ENCODE measurements at regions not wholly inside any gene's neighbourhood (a gene's known extent, or its start where the extent isn't known, plus 50 kb on each side); places are given as distances from the start of the nearest gene placed in this dataset.

GRCh38 chr6:20271818-20272217 lies 59.5 kb upstream of the MBOAT1 start:
- TF ChIP-seq CTCF (IDR thresholded peaks at IDR 0.05; ENCODE audit: insufficient read depth, low read length, poor library complexity, severe bottlenecking) = no peak
- TF ChIP-seq EZH2phosphoT487 (conservative IDR thresholded peaks at IDR 0.05; ENCODE audit: low read length) = no peak
